ENCODE measurements at regions not wholly inside any gene's neighbourhood (a gene's known extent, or its start where the extent isn't known, plus 50 kb on each side); places are given as distances from the start of the nearest gene placed in this dataset.
"Not testable (repeated sequence)": the region's sequence is repeated elsewhere in the genome, so short reads cannot be mapped to it uniquely, and the experiment has no call there.

DNA sequence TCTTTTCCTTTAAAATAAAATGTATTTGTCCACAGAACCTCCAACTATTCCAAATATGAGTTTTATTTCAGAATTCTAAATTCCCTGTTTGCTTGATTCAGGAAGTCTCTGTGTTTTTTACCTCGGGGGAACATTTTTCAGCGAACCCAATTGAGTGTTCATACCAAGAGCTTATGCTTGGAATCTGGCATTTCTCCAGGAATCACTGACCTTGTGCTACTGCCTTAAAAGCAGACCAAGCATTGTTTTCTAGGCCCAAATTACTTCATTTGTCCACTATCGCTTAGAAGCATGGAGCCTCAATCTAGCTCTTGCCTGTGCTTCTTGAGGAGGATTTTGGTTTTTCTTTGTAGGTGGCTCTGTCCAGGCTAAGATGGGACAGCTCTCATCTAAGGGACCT is 59.4 kb downstream of the EBLN1 start:
- FAIRE-seq (no peak), DNase-seq (ENCODE audit: low spot score in 2 of 2) (no peak)

DNA sequence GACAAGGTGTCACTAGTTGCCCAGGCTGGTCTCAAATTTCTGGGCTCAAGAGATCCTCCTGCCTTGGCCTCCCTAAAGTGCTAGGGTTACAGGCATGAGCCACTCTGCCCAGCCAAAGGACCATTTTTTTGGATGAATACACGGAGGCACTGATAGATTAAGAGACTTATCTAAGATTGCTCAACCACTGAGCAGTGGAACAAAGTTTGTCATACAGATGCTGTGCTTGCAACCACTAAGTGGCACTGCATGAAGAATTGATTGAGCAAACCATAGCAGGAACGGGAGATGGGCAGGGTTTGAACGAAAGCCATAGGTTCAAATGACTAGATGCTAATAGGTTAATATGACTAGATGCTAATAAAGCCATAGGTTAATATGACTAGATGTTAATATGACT is 61.1 kb downstream of the EBLN1 start:
- DNase-seq (ENCODE audit: low spot score in 2 of 2) (no peak), FAIRE-seq (no peak)

GRCh38 chr10:22152403-22152802 is 65.4 kb downstream of the EBLN1 start:
- FAIRE-seq (no peak), DNase-seq (ENCODE audit: low spot score in 2 of 2) (no peak)

DNA sequence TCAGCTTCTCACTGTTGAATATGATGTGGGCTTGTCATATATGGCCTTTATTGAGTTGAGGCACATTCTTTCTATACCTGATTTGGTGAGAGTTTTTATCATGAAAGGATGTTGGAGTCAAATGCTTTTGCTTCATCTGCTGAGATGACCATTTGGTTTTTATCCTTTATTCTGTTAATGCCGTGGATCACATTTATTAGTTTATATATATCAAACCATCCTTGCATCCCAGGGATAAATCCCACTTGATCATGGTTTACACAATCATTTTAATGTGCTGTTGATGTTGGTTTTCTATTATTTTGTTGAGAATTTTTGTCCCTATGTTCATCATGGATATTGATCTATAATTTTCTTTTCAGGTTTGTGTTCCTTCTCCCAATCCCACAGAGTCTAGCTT is 67.0 kb downstream of the EBLN1 start:
- no peak for DNase-seq (ENCODE audit: low spot score in 2 of 2)
- no peak for FAIRE-seq

- FAIRE-seq (no peak), DNase-seq (ENCODE audit: low spot score in 2 of 2) (no peak)
These were observed 68.9 kb downstream of the EBLN1 start for GRCh38 chr10:22148961-22149360.

DNA sequence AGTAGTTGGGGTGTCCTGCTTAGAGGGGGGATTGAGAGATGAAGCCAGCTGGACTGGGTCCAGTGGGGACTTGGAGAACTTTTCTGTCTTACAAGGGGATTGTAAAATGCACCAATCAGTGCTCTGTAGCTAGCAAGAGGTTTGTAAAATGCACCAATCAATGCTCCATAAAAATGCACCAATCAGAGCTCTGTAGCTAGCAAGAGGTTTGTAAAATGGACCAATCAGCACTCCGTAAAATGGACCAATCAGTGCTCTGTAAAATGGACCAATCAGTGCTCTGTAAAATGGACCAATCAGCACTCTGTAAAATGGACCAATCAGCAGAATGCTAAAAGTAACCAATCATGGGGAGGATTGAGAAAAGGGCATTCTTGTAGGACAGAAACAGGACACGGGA is 71.9 kb downstream of the EBLN1 start:
- not testable (repeated sequence) for DNase-seq (ENCODE audit: low spot score in 2 of 2); FAIRE-seq

DNA sequence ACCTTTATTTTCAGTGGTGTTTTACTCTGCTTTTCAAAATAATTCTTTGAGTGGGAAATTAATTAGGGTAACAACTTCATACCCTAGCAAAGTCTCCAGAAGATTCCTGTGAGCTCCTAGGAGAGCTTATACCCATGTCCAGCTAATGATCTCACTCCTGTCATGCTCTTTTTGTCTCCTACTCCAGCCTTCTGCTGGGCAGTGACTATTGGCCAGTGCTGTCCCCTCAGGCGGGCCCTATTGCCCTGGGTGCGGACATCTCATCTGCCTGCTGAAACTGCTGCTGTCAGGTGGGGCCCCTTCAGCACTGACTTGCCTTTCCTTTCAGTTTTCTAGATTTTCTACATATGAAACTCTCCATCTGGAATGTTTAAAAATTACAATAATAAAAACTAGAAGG is 80.3 kb downstream of the EBLN1 start:
- DNase-seq (ENCODE audit: low spot score in 2 of 2) = no peak
- no peak for FAIRE-seq

- DNase-seq (ENCODE audit: low spot score in 2 of 2) (no peak), FAIRE-seq (no peak)
These were observed 82.2 kb downstream of the EBLN1 start for GRCh38 chr10:22135591-22135990.

DNA sequence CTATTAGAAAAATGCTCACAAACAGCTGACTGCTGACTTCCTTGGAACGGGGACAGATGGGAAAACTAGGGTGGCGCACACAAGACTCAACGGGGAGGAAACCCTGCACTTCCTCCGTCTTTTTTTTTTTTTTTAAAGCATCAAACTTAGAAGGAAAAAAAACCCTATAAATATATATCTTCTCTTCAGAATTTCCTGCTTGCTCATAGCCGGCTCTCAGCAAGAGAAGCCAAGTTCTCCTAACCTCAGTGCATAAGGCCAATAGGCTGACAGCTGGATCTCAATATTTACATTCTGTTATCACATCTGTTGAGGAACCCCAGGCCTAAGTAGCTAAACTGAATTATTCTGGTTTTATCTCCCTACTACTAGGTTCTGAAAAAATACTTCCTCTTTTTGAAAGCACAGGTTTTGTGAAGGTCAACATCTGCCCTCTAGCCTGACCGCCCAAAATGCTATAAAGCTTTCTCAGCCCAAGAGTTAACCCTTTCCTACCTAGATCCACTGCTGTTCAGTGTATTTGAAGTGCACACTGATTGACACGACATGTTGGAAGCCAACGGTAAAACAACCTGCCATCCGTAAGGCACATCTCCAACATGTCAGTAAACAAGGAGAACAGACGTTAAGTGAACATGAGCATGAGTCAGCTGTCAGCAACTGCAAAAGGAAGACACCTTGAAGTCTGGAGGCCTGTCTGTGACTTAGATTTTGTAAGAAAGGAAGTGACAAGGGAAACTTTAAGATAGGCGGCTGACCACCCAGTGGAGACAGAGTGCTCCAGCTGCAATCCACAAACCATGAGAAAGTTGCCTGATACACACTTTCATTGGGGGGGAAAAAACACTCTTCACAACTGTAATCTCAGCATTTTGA is 83.8 kb downstream of the EBLN1 start:
- no peak for FAIRE-seq
- no peak for DNase-seq (ENCODE audit: low spot score in 2 of 2)

- DNase-seq (ENCODE audit: low spot score in 2 of 2); FAIRE-seq: not testable (repeated sequence)
These were observed 87.0 kb downstream of the EBLN1 start for GRCh38 chr10:22130824-22131223.

- not testable (repeated sequence) for DNase-seq (ENCODE audit: low spot score in 2 of 2); FAIRE-seq
These were observed 88.2 kb downstream of the EBLN1 start for GRCh38 chr10:22129612-22130011.

- FAIRE-seq; DNase-seq (ENCODE audit: low spot score in 2 of 2): not testable (repeated sequence)
These were observed 96.6 kb downstream of the EBLN1 start for GRCh38 chr10:22121181-22121580.

- not testable (repeated sequence) for FAIRE-seq; DNase-seq (ENCODE audit: low spot score in 2 of 2)
These were observed 97.7 kb downstream of the EBLN1 start for GRCh38 chr10:22120072-22120471.

- not testable (repeated sequence) for DNase-seq (ENCODE audit: low spot score in 2 of 2); FAIRE-seq
These were observed 98.2 kb downstream of the EBLN1 start for GRCh38 chr10:22119575-22119974.

GRCh38 chr10:22111705-22112104 is 106.1 kb downstream of the EBLN1 start:
- DNase-seq (ENCODE audit: low spot score in 2 of 2) (no peak), FAIRE-seq (no peak)

DNA sequence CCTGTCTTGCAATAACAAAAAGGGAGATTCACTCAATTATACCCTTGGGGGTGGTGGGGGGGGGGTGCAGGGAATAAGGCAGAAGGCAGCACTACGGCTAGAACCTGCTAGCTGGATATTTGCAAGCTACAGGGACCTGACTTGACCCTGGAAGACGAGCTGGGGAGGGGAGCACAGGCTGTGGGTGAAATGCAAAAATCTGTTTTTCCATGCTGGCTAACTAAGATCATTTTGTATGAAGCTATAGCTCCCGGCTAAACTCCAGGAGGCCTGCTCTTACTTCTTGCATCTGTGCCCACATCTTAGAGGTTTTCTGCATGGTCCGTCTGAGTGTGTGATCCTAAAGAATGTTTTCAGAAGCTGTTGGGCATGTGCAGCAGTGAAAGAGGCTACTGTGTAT is 106.6 kb downstream of the EBLN1 start:
- DNase-seq (ENCODE audit: low spot score in 2 of 2) (no peak), FAIRE-seq (no peak)

- DNase-seq (ENCODE audit: low spot score in 2 of 2) (no peak), FAIRE-seq (no peak)
These were observed 107.1 kb downstream of the EBLN1 start for GRCh38 chr10:22110761-22111160.

GRCh38 chr10:22105270-22105669 is 101.7 kb upstream of the DNAJC1 start:
- no peak for FAIRE-seq
- no peak for DNase-seq (ENCODE audit: low spot score in 2 of 2)

GRCh38 chr10:22103701-22104470 is 100.4 kb upstream of the DNAJC1 start:
- no peak for FAIRE-seq
- no peak for DNase-seq (ENCODE audit: low spot score in 2 of 2)

DNA sequence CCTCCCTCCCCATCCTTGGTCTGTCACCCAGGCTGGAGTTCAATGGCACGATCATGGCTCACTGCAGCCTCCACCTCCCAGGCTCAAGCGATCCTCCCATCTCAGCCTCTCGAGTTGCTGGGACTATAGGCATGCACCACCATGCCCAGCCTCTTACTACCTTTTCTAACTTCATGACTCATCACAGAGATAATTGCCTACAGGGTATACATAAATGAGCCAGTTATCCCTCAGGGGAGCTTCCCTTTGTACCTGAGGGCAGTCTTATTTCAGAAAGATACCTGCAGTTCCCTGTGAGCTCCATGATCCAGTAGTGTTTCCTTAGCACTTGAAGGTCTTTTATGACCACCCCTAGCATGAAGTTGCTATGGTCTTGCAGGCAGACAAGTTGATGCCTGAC is 94.2 kb upstream of the DNAJC1 start:
- DNase-seq (ENCODE audit: low spot score in 2 of 2) = no peak
- no peak for FAIRE-seq

DNA sequence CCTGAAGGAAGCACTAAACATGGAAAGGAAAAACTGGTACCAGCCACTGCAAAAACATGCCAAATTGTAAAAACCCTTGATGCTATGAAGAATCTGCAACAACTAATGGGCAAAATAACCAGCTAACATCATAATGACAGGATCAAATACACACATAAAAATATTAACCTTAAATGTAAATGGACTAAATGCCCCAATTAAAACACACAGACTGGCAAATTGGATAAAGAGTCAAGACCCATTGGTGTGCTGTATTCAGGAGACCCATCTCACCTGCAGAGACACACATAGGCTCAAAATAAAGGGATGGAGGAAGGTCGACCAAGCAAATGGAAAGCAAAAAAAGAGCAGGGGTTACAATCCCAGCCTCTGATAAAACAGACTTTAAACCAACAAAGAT is 87.7 kb upstream of the DNAJC1 start:
- not testable (repeated sequence) for DNase-seq (ENCODE audit: low spot score in 2 of 2); FAIRE-seq

- FAIRE-seq (no peak), DNase-seq (ENCODE audit: low spot score in 2 of 2) (no peak)
These were observed 83.8 kb upstream of the DNAJC1 start for GRCh38 chr10:22087402-22087738.
